NT2/D1 (cell line): ENCODE measurements at regions not wholly inside any gene's neighbourhood (a gene's known extent, or its start where the extent isn't known, plus 50 kb on each side); places are given as distances from the start of the nearest gene placed in this dataset.

ENCODE experiments used
- DNase-seq: peaks from one replicate; pipeline ENCODE4 v3.0.0-alpha.2; 2011; ENCODE audit warnings: low read depth, low spot score
- H3K27me3 ChIP-seq: 2 replicates; pipeline ENCODE4 v1.6.0; 2011; ENCODE audit warnings: mild to moderate bottlenecking; ENCODE audit not compliant: insufficient read length, insufficient read depth
- H3K36me3 ChIP-seq: 2 replicates; pipeline ENCODE4 v1.6.1; 2011; ENCODE audit warnings: mild to moderate bottlenecking, low read length, mixed read lengths; ENCODE audit not compliant: insufficient read depth, insufficient read length
- H3K4me1 ChIP-seq: 2 replicates; pipeline ENCODE4 v1.5.1; 2011; ENCODE audit not compliant: insufficient read depth, insufficient read length
- H3K4me3 ChIP-seq: 2 replicates; pipeline ENCODE4 v1.5.1; 2011; ENCODE audit warnings: low read depth; ENCODE audit not compliant: insufficient read length
- H3K9ac ChIP-seq: 2 replicates; pipeline ENCODE4 v1.6.0; 2011; ENCODE audit warnings: low read depth; ENCODE audit not compliant: insufficient read length
- H3K9me3 ChIP-seq: 2 replicates; pipeline ENCODE4 v1.5.1; 2011; ENCODE audit warnings: mild to moderate bottlenecking, low read length; ENCODE audit not compliant: insufficient read depth
- SUZ12 ChIP-seq: IDR thresholded peaks from 2 replicates; pipeline ENCODE4 v1.6.1; 2011; ENCODE audit not compliant: insufficient read length, insufficient read depth; ENCODE audit errors: extremely low read depth
- YY1 ChIP-seq: IDR thresholded peaks from 2 replicates; pipeline ENCODE4 v1.6.1; 2011; ENCODE audit not compliant: insufficient read length, insufficient read depth
- ZNF274 ChIP-seq: IDR thresholded peaks from 2 replicates; pipeline ENCODE4 v1.6.1; 2011; ENCODE audit warnings: mild to moderate bottlenecking, low read depth, low read length

GRCh38 chr11:119902656-119903231 lies 173.7 kb upstream of the NECTIN1 start:
- Histone ChIP-seq H3K27me3 (no peaks in the 10 kb centered on the region), H3K9me3 (no peaks in the 10 kb centered on the region), H3K9ac (no peak overlapping the region), H3K4me3 (no peak overlapping the region), H3K4me1 (no peaks in the 10 kb centered on the region), H3K36me3 (no peaks in the 10 kb centered on the region)
- DNase-seq = no peak
- TF ChIP-seq ZNF274 (no peak), SUZ12 (no peak), YY1 (no peak)

GRCh38 chr11:119901657-119902577 lies 172.9 kb upstream of the NECTIN1 start:
- H3K9me3 ChIP-seq = no peaks in the 10 kb centered on the region
- H3K27me3 ChIP-seq = no peaks in the 10 kb centered on the region
- no peaks in the 10 kb centered on the region for H3K36me3 ChIP-seq
- no peak overlapping the region for H3K4me3 ChIP-seq
- no peak for DNase-seq
- no peak overlapping the region for H3K9ac ChIP-seq
- no peaks in the 10 kb centered on the region for H3K4me1 ChIP-seq
- TF ChIP-seq ZNF274 (no peak), YY1 (no peak), SUZ12 (no peak)

- TF ChIP-seq YY1 = no peak
- no peak for TF ChIP-seq SUZ12
- TF ChIP-seq ZNF274 = no peak
- no peaks in the 10 kb centered on the region for H3K27me3 ChIP-seq
- no peaks in the 10 kb centered on the region for H3K36me3 ChIP-seq
- H3K9me3 ChIP-seq = no peaks in the 10 kb centered on the region
- no peak overlapping the region for H3K4me3 ChIP-seq
- H3K4me1 ChIP-seq = no peaks in the 10 kb centered on the region
- H3K9ac ChIP-seq = no peak overlapping the region
- DNase-seq = no peak
These were observed 171.0 kb upstream of the NECTIN1 start for GRCh38 chr11:119899997-119900396.

- Histone ChIP-seq H3K4me3 (no peak overlapping the region), H3K9ac (no peak overlapping the region), H3K27me3 (no peaks in the 10 kb centered on the region), H3K9me3 (no peaks in the 10 kb centered on the region), H3K36me3 (no peaks in the 10 kb centered on the region), H3K4me1 (peaks cover under 1% of the 10 kb centered on the region)
- DNase-seq = no peak
- no peak for TF ChIP-seq YY1
- no peak for TF ChIP-seq ZNF274
- TF ChIP-seq SUZ12 = no peak
These were observed 168.6 kb upstream of the NECTIN1 start for GRCh38 chr11:119897576-119897975.

- Histone ChIP-seq H3K4me1 (peaks cover 6% of the 10 kb centered on the region), H3K4me3 (no peak overlapping the region), H3K36me3 (no peaks in the 10 kb centered on the region), H3K9me3 (no peaks in the 10 kb centered on the region), H3K27me3 (no peaks in the 10 kb centered on the region), H3K9ac (no peak overlapping the region)
- TF ChIP-seq YY1 (no peak), SUZ12 (no peak), ZNF274 (no peak)
- no peak for DNase-seq
These were observed 168.0 kb upstream of the NECTIN1 start for GRCh38 chr11:119897046-119897440.

GRCh38 chr11:119896387-119897045 lies 167.5 kb upstream of the NECTIN1 start:
- Histone ChIP-seq H3K4me1 (peaks cover 11% of the 10 kb centered on the region), H3K9me3 (no peaks in the 10 kb centered on the region), H3K4me3 (no peak overlapping the region), H3K36me3 (no peaks in the 10 kb centered on the region), H3K9ac (no peak overlapping the region), H3K27me3 (no peaks in the 10 kb centered on the region)
- TF ChIP-seq ZNF274 (no peak), YY1 (no peak), SUZ12 (no peak)
- no peak for DNase-seq

GRCh38 chr11:119895981-119896380 lies 167.0 kb upstream of the NECTIN1 start:
- DNase-seq = no peak
- no peak for TF ChIP-seq SUZ12
- TF ChIP-seq YY1 = no peak
- TF ChIP-seq ZNF274 = no peak
- no peaks in the 10 kb centered on the region for H3K36me3 ChIP-seq
- no peak overlapping the region for H3K4me3 ChIP-seq
- H3K27me3 ChIP-seq = no peaks in the 10 kb centered on the region
- H3K9ac ChIP-seq = no peak overlapping the region
- peaks cover 11% of the 10 kb centered on the region for H3K4me1 ChIP-seq
- H3K9me3 ChIP-seq = no peaks in the 10 kb centered on the region
